A549 (cell line): ENCODE measurements at regions not wholly inside any gene's neighbourhood (a gene's known extent, or its start where the extent isn't known, plus 50 kb on each side); places are given as distances from the start of the nearest gene placed in this dataset.

ENCODE experiments used
- ATAC-seq, 2 experiments: fragments of 200-7000 bp in 1 of 2; fragments of >200 bp in 1 of 2; cut with Nextera tagmentation in 1 of 2; cut with Tn5 transposase in 1 of 2; 3 replicates each; pipeline versions ENCODE4 v1.8.0 to v1.9.1; 2018 to 2020; ENCODE audit warnings: mild to moderate bottlenecking in 1 of 2, moderate library complexity in 1 of 2
- CTCF ChIA-PET: fragments of 300-600 bp; sonication (Branson Sonifier 250); formaldehyde crosslinking; extraction: SDS; loops from one replicate; lab custom pipeline; 2021; ENCODE audit warnings: antibody characterized with exemption, inconsistent platforms; lab: Yijun Ruan, JAX
- POLR2A ChIA-PET: fragments of 350-600 bp; formaldehyde crosslinking; extraction: SDS; loops from one replicate; lab custom pipeline; 2021; ENCODE audit warnings: antibody characterized with exemption, inconsistent platforms; lab: Yijun Ruan, JAX
- DNase-seq, 2 experiments: peaks; one replicate each; pipeline versions ENCODE4 v3.0.0 to v3.0.0-alpha.2; 2011 to 2016; ENCODE audit warnings: low read depth in 1 of 2, low spot score in 1 of 2
- FAIRE-seq: peaks from 2 replicates; lab custom pipeline; 2011; peaks lifted over from hg19 to GRCh38; lab: Jason Lieb, UNC
- H3K27ac ChIP-seq, 2 experiments: fragments of >200 bp; sonication (Bioruptor Twin); formaldehyde crosslinking; 3 replicates each; pipeline ENCODE4 v1.5.1; 2016 to 2017
- H3K4me1 ChIP-seq: fragments of >200 bp; sonication (Bioruptor Twin); formaldehyde crosslinking; 3 replicates; pipeline ENCODE4 v1.6.1; 2016
- H3K4me2 ChIP-seq: fragments of >200 bp; sonication (Bioruptor Twin); formaldehyde crosslinking; 3 replicates; pipeline ENCODE4 v1.6.1; 2016
- H3K4me3 ChIP-seq: fragments of >200 bp; sonication (Bioruptor Twin); formaldehyde crosslinking; 3 replicates; pipeline ENCODE4 v1.5.1; 2016
- H3K9me3 ChIP-seq: fragments of >200 bp; sonication (Bioruptor Twin); formaldehyde crosslinking; 3 replicates; pipeline ENCODE4 v1.6.1; 2016
- CBX2 ChIP-seq: fragments of 200-600 bp; sonication (generic); IDR thresholded peaks from 2 replicates; pipeline ENCODE4 v1.6.1; 2016; ENCODE audit warnings: low read depth, mild to moderate bottlenecking, borderline replicate concordance
- CBX8 ChIP-seq: fragments of 200-600 bp; sonication (generic); IDR thresholded peaks from 2 replicates; pipeline ENCODE4 v1.6.1; 2016
- CEBPB ChIP-seq, 2 experiments: fragments of >200 bp in 1 of 2; sonication (Bioruptor Twin) in 1 of 2; formaldehyde crosslinking in 1 of 2; IDR thresholded peaks; 2 replicates each; pipeline ENCODE4 v1.6.1; 2012 to 2016
- CHD2 ChIP-seq: fragments of 150-350 bp; IDR thresholded peaks from 2 replicates; pipeline ENCODE4 v1.6.1; 2014; ENCODE audit warnings: low read length; ENCODE audit not compliant: partially characterized antibody
- CHD4 ChIP-seq: fragments of 200-600 bp; sonication (generic); IDR thresholded peaks from 2 replicates; pipeline ENCODE4 v1.6.1; 2016; ENCODE audit warnings: antibody characterized with exemption, mild to moderate bottlenecking, borderline replicate concordance
- CTCF ChIP-seq: fragments of >200 bp; sonication (Bioruptor Twin); formaldehyde crosslinking; IDR thresholded peaks from 3 replicates; pipeline ENCODE4 v1.5.1; 2016
- ELK1 ChIP-seq: fragments of 150-350 bp; IDR thresholded peaks from 2 replicates; pipeline ENCODE4 v1.6.1; 2014; ENCODE audit warnings: low read depth, mild to moderate bottlenecking, low read length
- FOSB ChIP-seq: fragments of 250-450 bp; sonication (Bioruptor Pico); IDR thresholded peaks from 2 replicates; pipeline ENCODE4 v1.5.0; 2020; ENCODE audit warnings: mild to moderate bottlenecking, moderate library complexity
- FOSL2 ChIP-seq, 2 experiments: fragments of 450-650 bp in 1 of 2; fragments of >200 bp in 1 of 2; sonication (Bioruptor Twin) in 1 of 2; formaldehyde crosslinking; IDR thresholded peaks; 2 replicates each; pipeline versions ENCODE4 v1.5.0 to v1.6.1; 2016 to 2020; ENCODE audit warnings: mild to moderate bottlenecking in 1 of 2, moderate library complexity in 1 of 2
- MAZ ChIP-seq: fragments of 150-350 bp; IDR thresholded peaks from 2 replicates; pipeline ENCODE4 v1.6.1; 2014; ENCODE audit warnings: antibody characterized with exemption, low read depth, low read length, borderline replicate concordance
- MYC ChIP-seq: IDR thresholded peaks from 2 replicates; pipeline ENCODE4 v1.6.1; 2012; ENCODE audit warnings: mild to moderate bottlenecking, inconsistent platforms, low read length, improper control_type of control experiment, borderline replicate concordance
- NFE2L2 ChIP-seq: fragments of 150-350 bp; conservative IDR thresholded peaks from 2 replicates; pipeline ENCODE4 v1.6.1; 2014; ENCODE audit warnings: low read length
- NPAS2 ChIP-seq: fragments of 250-450 bp; sonication (Bioruptor Pico); IDR thresholded peaks from 2 replicates; pipeline ENCODE4 v1.8.0; 2022; ENCODE audit warnings: mild to moderate bottlenecking, moderate library complexity, borderline replicate concordance
- NR3C1 ChIP-seq: fragments of >200 bp; sonication (Bioruptor Twin); formaldehyde crosslinking; IDR thresholded peaks from 3 replicates; pipeline ENCODE4 v1.6.1; 2017
- POLR2A ChIP-seq: IDR thresholded peaks from 2 replicates; pipeline ENCODE4 v1.6.1; 2012; ENCODE audit warnings: mild to moderate bottlenecking, low read length
- RAD21 ChIP-seq, 2 experiments: fragments of >200 bp in 1 of 2; sonication (Bioruptor Twin) in 1 of 2; formaldehyde crosslinking in 1 of 2; IDR thresholded peaks in 1 of 2; conservative IDR thresholded peaks in 1 of 2; 2 replicates in 1 of 2; 3 replicates in 1 of 2; pipeline ENCODE4 v1.6.1; 2012 to 2018; ENCODE audit warnings: inconsistent platforms in 1 of 2
- SREBF2 ChIP-seq: fragments of 450-650 bp; IDR thresholded peaks from 2 replicates; pipeline ENCODE4 v1.6.1; 2014; ENCODE audit warnings: mild to moderate bottlenecking, moderate library complexity
- TP53 ChIP-seq: fragments of 250-450 bp; sonication (Bioruptor Pico); IDR thresholded peaks from 2 replicates; pipeline ENCODE4 v1.5.0; 2021; ENCODE audit warnings: mild to moderate bottlenecking, moderate library complexity
- ZFP36 ChIP-seq: fragments of 450-650 bp; IDR thresholded peaks from 2 replicates; pipeline ENCODE4 v1.6.1; 2014; ENCODE audit warnings: borderline replicate concordance; ENCODE audit not compliant: partially characterized antibody
- ZNF302 ChIP-seq: fragments of 250-450 bp; sonication (Bioruptor Pico); IDR thresholded peaks from 2 replicates; pipeline ENCODE4 v1.9.0; 2021; ENCODE audit warnings: inconsistent platforms, mild to moderate bottlenecking, moderate library complexity
- ZSCAN20 ChIP-seq: fragments of 250-450 bp; sonication (Bioruptor Pico); IDR thresholded peaks from 2 replicates; pipeline ENCODE4 v1.8.0; 2022; ENCODE audit warnings: mild to moderate bottlenecking, moderate library complexity
- WGBS: methylation state at CpG from one replicate; pipeline ENCODE4 v1.1.6; 2017; ENCODE audit errors: missing lambda C conversion rate; 5-methylcytosine and 5-hydroxymethylcytosine counted together
- TF ChIP-seq, protein P1 (sequence below): fragments of 250-450 bp; sonication (Bioruptor Pico); IDR thresholded peaks from 2 replicates; pipeline ENCODE4 v1.5.0; 2021; ENCODE audit warnings: mild to moderate bottlenecking, moderate library complexity, borderline replicate concordance
- TF ChIP-seq, protein P2 (sequence below): fragments of 250-450 bp; sonication (Bioruptor Pico); IDR thresholded peaks from 2 replicates; pipeline ENCODE4 v1.5.0; 2020; ENCODE audit warnings: low read depth, mild to moderate bottlenecking, moderate library complexity
- TF ChIP-seq, protein P3 (sequence below): IDR thresholded peaks from 2 replicates; pipeline ENCODE4 v1.6.1; 2012
- TF ChIP-seq, protein P4 (sequence below): IDR thresholded peaks from 2 replicates; pipeline ENCODE4 v1.6.1; 2012
- TF ChIP-seq, protein P5 (sequence below): fragments of 450-650 bp; IDR thresholded peaks from 2 replicates; pipeline ENCODE4 v1.6.1; 2014; ENCODE audit warnings: antibody characterized with exemption

GRCh38 chr1:86245566-86246190, 89.1 kb upstream of the COL24A1 start:
- ATAC-seq (no peak), DNase-seq (no peak), FAIRE-seq (no peak)
- CTCF ChIA-PET: no interaction called here
- Histone ChIP-seq H3K4me3 (no peak overlapping the region), H3K9me3 (no peaks in the 10 kb centered on the region), H3K27ac (no peak overlapping the region), H3K4me1 (no peaks in the 10 kb centered on the region), H3K4me2 (no peak overlapping the region)
- no peak for TF ChIP-seq ZNF302 (CRISPR knock-in tag)
- no peak for TF ChIP-seq CHD4
- no peak for TF ChIP-seq NPAS2
- no peak for TF ChIP-seq TP53 (CRISPR knock-in tag)
- TF ChIP-seq, protein P1, sequence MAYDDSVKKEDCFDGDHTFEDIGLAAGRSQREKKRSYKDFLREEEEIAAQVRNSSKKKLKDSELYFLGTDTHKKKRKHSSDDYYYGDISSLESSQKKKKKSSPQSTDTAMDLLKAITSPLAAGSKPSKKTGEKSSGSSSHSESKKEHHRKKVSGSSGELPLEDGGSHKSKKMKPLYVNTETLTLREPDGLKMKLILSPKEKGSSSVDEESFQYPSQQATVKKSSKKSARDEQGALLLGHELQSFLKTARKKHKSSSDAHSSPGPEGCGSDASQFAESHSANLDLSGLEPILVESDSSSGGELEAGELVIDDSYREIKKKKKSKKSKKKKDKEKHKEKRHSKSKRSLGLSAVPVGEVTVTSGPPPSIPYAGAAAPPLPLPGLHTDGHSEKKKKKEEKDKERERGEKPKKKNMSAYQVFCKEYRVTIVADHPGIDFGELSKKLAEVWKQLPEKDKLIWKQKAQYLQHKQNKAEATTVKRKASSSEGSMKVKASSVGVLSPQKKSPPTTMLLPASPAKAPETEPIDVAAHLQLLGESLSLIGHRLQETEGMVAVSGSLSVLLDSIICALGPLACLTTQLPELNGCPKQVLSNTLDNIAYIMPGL: no peak
- no peak for TF ChIP-seq MAZ
- TF ChIP-seq FOSL2 (IDR thresholded peaks at IDR 0.05): no peak
- TF ChIP-seq FOSL2 (CRISPR knock-in tag; IDR thresholded peaks at IDR 0.05): no peak
- TF ChIP-seq, protein P2, sequence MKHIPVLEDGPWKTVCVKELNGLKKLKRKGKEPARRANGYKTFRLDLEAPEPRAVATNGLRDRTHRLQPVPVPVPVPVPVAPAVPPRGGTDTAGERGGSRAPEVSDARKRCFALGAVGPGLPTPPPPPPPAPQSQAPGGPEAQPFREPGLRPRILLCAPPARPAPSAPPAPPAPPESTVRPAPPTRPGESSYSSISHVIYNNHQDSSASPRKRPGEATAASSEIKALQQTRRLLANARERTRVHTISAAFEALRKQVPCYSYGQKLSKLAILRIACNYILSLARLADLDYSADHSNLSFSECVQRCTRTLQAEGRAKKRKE: no peak
- no peak for TF ChIP-seq NFE2L2
- no peak for TF ChIP-seq POLR2A
- no peak for TF ChIP-seq CBX2
- no peak for TF ChIP-seq MYC
- no peak for TF ChIP-seq CEBPB (IDR thresholded peaks at IDR 0.05)
- no peak for TF ChIP-seq CTCF
- TF ChIP-seq, protein P3, sequence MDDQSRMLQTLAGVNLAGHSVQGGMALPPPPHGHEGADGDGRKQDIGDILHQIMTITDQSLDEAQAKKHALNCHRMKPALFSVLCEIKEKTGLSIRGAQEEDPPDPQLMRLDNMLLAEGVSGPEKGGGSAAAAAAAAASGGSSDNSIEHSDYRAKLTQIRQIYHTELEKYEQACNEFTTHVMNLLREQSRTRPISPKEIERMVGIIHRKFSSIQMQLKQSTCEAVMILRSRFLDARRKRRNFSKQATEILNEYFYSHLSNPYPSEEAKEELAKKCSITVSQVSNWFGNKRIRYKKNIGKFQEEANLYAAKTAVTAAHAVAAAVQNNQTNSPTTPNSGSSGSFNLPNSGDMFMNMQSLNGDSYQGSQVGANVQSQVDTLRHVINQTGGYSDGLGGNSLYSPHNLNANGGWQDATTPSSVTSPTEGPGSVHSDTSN: no peak
- no peak for TF ChIP-seq ZFP36
- no peak for TF ChIP-seq RAD21 (conservative IDR thresholded peaks at IDR 0.05 in 1 of 2, IDR thresholded peaks at IDR 0.05 in 1 of 2)
- TF ChIP-seq NR3C1: no peak
- POLR2A ChIA-PET: no interaction called here
- 61% methylated on average over 9 of the region's 9 CpGs for WGBS

GRCh38 chr1:86239894-86240293, 83.3 kb upstream of the COL24A1 start:
- CTCF ChIA-PET: no interaction called here
- no peaks in the 10 kb centered on the region for H3K9me3 ChIP-seq
- no peak overlapping the region for H3K4me3 ChIP-seq
- H3K4me1 ChIP-seq: no peaks in the 10 kb centered on the region
- DNase-seq (no peak), ATAC-seq (no peak), FAIRE-seq (no peak)
- TF ChIP-seq, protein P4, sequence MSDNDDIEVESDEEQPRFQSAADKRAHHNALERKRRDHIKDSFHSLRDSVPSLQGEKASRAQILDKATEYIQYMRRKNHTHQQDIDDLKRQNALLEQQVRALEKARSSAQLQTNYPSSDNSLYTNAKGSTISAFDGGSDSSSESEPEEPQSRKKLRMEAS: no peak
- no peak for TF ChIP-seq POLR2A
- TF ChIP-seq, protein P3: no peak
- no peak for TF ChIP-seq CEBPB (IDR thresholded peaks at IDR 0.05)
- TF ChIP-seq ELK1: no peak
- no peak for TF ChIP-seq RAD21 (conservative IDR thresholded peaks at IDR 0.05 in 1 of 2, IDR thresholded peaks at IDR 0.05 in 1 of 2)
- no peak for TF ChIP-seq CHD4
- no peak for TF ChIP-seq SREBF2
- no peak for TF ChIP-seq CBX8
- TF ChIP-seq, protein P5, sequence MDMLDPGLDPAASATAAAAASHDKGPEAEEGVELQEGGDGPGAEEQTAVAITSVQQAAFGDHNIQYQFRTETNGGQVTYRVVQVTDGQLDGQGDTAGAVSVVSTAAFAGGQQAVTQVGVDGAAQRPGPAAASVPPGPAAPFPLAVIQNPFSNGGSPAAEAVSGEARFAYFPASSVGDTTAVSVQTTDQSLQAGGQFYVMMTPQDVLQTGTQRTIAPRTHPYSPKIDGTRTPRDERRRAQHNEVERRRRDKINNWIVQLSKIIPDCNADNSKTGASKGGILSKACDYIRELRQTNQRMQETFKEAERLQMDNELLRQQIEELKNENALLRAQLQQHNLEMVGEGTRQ: no peak
- no peak for TF ChIP-seq FOSB (CRISPR knock-in tag)
- no peak for TF ChIP-seq ZSCAN20 (CRISPR knock-in tag)
- TF ChIP-seq CHD2: no peak
- 0% methylated on average over 1 of the region's 1 CpG for WGBS
- POLR2A ChIA-PET: no interaction called here
- H3K27ac ChIP-seq: no peak overlapping the region
- no peak overlapping the region for H3K4me2 ChIP-seq
